CD4-positive, alpha-beta T cell treated with Interleukin-17A for 1 hour (primary cell): ENCODE measurements at regions not wholly inside any gene's neighbourhood (a gene's known extent, or its start where the extent isn't known, plus 50 kb on each side); places are given as distances from the start of the nearest gene placed in this dataset.
"Not testable (repeated sequence)": the region's sequence is repeated elsewhere in the genome, so short reads cannot be mapped to it uniquely, and the experiment has no call there.

Experiments used
- DNase-seq: peaks from one replicate; pipeline ENCODE4 v3.0.0-alpha.2; 2020

DNA sequence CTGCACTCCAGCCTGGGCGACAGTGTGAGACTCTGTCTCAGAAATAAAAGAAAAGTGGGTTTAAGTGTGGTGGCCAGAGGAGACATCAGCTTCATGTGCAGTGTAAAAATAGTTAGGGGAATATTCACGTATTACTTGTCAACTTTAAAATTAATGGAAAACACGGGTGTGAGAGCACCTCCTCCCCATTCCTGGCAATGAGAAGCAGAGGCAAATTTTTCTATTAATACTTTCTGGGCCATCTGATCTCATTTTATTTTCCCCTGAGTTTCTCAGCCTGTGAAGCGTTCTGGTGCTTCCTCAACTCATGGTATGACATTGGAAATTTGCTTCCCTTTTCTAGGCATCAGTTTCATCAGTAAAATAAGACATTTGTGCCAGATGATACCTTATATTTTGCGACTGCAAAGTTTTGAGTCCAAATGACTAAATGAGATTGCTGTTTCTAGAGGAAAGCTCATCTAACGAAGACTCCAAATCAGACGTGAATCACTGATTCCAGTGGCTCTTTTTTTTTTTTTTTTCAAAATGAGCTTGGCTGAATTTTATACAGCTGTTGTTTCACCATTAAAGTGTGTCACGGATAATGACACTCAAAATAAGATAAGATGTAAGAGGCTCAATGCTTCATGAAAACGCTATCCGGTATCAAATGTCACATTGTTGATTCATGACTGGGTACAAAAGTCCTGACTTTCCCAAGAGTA is 104.6 kb downstream of the MSX2 start:
- no peak for DNase-seq

DNA sequence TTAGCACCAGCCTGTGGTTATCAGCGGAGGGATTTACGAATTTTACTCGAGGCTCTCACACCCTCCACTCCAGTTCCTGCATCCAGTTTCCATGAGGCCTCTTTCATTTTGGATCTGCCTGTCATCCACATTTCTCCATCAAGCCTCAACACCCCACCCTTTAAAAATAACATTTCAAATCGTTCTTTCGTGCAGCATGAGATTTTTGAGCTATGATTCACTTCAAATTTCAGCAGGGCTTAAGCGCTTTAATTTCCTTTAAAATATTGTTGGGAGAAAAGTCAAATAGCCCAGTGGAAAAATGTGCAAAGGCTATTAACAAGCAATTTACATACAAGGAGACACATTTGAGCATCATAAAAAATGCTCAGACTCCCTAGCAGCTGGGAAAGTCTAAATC is 103.2 kb downstream of the MSX2 start:
- DNase-seq: no peak

DNA sequence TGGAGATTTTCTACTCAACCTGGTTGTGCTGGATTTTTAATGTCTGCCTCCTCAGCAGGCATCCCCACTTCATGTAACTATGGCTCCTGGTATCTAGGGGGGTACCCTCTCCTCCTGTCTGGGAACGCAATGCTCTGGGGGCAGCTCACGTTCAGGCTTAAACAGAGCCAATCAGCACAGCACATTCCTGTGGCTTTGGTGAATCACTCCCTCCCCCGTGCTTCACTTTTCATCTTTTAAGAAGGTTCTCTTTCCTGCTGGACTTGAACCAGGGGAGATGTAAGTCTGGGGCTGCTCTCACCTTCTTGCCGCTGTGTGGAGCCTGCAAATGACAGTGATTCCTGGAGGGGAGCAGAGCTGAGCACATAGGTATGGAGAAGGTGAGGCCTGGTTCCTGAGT is 101.2 kb downstream of the MSX2 start:
- DNase-seq: no peak

DNA sequence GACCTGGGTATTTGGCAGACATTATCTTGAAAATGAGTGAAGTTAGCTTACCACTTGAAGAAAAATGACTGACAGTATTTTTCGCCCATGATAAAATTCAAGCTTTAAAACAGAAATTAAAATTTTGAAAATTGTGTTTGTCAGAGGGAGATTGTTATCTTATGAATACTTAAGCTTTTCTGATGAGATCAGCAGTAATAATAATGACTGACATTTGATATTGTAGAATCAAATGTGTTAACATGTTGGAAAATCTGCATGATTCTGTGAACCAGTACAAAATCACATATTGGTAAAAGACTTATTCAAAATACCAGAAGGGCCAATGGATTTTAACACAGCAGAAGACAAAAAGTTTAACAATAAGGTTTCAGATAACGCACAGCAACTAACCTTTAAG is 94.0 kb downstream of the MSX2 start:
- no peak for DNase-seq

DNA sequence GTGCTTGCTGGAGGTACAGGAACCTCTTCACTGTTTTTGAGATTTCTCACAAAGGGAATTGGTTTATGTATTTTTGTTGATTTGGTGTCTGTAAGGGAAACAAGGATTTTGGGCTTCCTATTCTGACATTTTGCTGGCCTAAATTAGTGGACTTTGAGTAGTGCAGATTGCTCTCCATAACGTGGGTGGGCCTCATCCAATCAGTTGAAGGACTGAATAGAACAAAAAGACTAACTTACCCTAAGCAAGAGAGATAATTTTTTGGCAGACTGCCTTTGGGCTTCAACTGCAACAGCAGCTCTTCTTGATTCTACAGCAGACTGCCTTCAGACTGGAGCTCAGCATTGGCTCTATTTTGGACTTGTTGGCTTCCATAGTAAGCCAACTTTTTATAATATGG is 93.2 kb downstream of the MSX2 start:
- no peak for DNase-seq

DNA sequence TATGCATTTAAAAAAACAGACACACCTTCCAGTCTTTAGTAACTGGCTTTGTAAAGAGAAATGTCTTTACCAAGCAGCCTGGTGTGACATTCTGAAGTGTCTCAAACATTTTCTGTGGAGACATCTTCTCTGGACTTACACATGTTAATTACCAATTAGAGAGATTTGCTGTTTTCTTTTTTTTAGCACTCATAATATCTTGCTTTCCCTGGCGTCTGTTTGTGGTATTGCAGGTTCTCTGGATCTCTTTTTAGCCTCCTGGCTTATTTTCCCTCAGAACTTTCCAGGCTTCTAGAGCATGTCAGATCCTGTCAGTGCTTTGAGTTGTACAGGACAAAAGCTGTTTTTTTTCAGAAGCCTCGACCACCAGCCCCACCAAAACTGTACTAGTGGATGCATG is 92.5 kb downstream of the MSX2 start:
- DNase-seq: no peak

DNA sequence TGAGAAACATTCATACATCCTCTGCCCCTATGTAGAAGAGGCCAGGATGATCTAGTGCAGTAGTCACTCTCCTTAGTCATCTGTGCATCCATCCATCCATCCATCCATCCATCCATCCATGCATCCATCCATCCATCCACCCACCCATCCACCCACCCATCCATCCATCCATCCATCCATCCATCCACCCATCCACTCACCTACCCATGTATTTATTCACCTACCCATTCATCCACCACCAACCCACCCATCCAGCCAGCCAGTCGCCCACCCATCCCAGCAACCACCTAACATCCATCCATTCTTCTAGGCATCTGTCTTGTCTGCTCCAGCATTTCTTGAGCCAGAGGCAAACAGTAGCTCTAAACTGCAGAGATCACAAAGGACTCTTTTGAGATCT is 87.1 kb downstream of the MSX2 start:
- no peak for DNase-seq

DNA sequence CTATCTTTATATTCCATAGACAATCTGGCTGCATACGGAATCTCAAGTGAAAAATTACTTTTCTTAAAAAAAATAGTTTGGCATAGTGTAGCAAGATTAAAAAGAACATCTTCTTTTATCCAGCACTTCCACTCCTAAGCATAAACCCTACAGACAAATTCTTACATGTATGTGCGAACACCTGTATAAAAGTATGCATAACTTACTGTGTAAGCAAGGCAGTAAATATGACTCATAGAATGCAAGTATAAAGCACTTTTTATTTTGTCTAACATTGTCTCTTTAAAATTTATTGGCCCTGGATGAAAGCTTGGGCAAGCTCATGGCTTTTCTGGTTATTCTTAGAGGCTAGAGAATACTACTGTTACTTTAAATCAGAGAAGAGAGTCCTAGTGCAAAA is 86.4 kb downstream of the MSX2 start:
- DNase-seq: no peak

DNA sequence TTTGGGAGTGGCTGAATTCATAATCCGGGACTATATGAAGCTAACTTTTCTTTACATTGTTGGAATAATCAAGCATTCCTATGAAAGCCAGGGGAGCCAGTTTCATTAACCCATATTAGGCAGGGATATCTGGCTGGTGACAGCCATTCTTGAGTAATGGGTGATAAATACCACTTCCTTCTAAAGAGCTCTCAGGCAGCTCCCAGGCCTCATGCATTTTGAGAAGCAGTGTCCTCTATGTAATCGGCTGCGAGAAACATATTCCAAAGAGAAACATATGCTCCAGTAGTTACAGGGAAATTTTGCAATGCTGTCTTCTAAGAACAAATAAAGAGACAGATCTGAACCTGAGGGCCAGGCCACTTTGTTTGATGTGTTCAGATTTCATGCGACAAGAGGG is 83.1 kb downstream of the MSX2 start:
- no peak for DNase-seq

DNA sequence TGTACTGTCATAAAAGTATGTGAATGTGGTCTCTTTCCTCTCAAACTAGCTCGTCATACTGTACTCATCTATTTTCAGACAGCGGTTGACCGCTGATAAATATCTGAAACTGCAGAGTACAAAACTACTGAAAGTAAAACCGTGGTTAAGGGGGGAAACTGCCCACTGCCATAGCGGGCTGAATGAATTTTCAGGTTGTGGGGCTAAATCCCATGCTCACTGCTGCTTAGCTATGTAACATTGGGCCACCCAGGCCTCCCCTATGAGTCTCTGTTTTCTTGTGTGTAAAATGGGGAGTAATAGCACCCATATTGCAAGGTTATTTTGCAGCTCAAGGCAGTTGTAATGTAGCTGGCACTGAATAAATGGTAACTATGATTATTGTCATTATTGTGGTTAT is 82.3 kb downstream of the MSX2 start:
- DNase-seq: no peak

DNA sequence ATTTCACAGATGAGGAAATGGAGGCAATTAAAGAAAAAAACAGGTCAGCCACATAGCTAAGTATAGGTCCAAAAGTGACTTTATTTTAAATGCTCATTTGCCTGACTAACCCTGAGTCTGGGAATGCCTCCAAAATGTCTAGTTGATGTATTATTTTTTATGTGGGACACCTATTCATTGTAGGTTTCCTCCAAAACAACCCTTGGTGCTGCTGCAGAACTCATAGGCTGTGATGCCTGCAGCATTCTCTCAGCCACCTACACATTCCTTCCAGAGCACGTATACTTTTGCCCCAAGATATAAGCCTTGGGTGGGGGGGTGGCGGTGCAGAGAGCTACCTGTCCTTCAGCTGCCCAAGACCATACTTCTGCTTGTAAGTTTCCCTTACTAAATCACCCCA is 77.4 kb downstream of the MSX2 start:
- DNase-seq: no peak

DNA sequence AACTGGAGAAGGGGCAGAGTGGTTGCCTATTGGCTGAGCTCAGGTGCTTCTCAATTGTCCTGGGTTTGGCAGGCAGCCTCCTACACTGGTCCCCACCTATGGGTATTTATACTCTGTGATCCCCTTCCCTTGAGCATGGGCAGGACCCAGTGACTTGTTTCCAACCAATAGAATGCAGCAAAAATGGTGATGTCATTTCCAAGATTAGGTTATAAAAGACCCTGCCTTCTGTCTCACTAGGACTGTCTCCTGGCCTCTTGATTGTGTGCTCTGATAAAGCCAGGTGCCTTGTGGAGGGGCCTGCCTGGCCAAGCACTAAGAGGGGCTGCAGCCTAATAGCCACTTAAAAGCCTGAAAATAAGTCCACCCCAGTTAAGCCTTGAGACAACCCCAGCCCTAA is 76.1 kb downstream of the MSX2 start:
- no peak for DNase-seq

DNA sequence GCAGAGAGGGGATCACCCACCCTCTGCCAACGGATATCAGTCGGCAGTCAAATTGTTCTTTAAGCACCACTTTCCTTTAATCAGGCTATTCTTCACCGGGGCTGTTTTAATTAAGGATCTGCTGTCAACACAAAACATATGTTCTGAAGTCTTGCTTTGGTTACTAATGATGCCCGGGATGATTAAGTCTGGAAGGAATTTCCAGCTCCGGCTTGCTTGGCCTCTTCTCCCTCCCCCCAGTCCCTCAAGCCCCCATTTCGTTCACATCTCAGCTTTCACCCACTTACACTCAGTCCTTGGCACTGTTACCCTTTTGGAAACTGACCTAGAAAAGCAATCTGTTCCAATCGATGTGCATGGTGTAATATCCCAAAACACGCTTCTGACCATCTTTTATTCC is 74.7 kb downstream of the MSX2 start:
- no peak for DNase-seq

DNA sequence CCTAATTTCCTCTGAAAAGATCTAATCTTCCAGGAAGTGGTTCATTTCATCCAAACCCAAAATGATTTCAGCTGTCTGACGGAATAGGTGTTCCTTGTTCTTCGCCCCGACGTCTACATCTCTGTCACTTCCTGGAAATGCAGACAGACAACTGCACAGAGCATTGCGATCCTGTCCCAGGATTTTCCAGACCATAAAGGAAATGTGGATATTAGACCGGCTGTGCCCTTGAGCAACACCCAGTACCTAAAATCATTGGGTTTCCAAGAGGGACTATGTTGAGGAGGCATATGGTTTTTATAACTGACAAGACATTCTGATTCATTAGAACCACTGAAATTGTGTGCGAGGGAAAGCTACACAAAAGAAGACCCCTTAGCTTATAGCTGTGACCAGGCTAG is 74.2 kb downstream of the MSX2 start:
- DNase-seq: no peak

DNA sequence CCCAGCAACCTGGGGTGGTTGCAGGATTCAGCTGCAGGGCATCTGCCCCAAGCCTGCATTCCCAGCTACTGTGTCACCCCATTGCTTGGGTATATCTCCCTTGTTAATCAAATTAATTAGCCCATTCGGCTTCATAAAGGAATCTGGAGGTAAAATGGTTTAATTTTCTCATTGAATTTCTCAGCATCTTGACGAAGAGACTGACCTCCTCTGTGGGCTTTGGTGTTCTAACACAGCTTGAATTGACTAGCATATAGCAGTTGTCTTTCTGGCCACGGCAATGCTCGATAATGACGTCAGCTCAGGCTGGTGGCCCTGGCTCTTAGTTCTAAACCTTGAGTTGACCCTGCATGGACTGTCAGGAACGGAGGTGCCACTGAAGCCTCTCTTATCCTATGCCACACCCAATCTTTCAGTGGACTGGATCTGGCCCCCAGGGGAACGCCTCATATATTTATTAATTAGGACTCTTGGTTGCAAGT is 72.4 kb downstream of the MSX2 start:
- no peak for DNase-seq

DNA sequence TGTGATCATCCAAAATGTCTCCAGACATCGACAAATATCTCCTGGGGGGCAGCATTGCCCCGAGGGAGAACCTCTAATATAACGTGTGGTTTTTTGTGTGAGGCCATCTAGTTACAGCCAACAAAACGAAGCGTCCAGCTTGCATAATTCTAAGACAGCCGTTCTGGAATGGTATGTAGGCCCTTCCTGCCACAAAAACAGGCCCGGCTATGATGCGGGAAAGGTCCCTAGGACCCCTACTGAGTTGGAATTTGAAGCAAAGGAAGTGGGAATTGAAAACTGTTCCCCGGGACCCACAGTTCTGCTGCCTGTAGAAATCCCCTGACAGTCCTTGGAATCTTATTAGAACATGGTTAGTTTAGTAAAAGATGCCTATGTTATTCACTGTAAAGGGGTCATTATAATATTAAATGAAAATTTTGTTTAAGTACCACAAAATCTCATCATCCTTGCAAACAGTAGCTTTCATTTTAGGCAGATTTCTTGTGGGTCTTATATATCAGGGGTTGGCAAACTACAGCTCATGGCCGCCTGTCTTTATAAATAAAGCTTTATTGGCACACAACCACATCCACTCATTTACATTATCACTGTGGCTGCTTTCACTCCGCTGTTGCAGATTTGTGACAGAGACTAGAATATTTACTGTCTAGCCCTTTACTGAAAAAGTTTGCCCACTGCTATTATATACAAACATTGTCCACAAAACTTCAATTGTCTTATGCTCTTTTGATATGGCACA is 70.7 kb downstream of the MSX2 start:
- DNase-seq: no peak

DNA sequence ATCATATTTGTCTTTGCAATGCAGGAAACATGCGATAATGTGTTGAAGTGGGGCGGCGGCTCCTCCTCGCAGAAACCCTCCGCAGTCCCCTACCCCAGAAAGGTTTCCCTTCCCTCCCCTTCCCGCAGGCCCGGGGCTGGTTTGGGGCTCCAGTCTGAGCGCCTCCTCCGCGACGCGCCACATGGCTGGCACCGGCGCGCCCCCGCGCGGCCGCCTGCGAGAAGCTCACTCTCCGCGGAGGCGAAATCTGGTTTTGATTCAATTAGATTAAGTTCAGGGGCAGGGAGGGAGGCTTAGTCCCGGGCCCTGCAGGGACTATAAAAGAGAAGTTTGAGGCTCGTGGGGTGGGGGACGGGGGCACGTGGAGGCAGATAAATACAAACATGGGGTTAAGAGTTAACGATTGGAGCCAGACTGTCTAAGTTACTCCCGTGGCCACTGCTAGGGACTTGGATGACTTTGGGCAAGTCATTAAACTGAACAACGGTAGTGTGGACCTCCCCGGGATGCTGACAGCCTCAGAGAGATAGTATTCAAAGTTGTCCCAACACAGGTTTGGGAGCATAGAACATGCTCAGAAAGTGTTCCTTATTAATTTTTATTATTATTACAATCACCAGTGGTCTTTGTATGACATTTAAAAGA is 69.4 kb downstream of the MSX2 start:
- peak; percentile 33 for DNase-seq

DNA sequence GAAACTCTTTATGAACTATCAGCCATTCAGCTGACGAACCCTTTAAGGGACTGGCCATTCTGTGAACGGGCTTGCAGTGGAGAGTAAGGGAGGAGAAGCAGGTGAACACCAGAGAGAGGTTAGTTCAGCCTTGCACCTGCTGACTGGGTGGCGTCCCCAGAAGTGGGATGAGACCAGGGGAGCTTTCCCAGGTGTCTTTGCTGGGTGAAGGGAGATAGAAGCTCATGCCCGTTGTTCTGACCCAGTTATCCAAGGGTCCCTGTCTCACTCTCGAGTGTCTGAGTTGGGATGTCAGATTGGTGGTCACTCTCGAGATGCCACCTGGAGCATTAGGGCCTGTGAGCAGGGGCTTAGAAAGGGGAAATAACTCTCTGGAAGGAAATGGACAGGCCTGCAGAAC is 68.7 kb downstream of the MSX2 start:
- DNase-seq: no peak

DNA sequence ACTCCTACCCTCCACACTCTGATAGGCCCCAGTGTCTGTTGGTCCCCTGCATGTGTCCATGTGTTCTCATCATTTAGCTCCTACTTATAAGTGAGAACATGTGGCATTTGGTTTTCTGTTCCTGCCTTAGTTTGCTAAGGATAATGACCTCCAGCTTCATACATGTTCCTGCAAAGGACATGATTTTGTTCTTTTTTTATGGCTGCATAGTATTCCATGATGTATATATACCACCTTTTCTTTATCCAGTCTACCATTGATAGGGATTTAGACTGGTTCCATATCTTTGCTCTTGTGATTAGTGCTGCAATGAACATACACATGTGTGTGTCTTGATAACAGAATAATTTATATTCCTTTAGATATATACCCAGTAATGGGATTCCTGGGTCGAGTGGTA is 67.9 kb downstream of the MSX2 start:
- DNase-seq: not testable (repeated sequence)

DNA sequence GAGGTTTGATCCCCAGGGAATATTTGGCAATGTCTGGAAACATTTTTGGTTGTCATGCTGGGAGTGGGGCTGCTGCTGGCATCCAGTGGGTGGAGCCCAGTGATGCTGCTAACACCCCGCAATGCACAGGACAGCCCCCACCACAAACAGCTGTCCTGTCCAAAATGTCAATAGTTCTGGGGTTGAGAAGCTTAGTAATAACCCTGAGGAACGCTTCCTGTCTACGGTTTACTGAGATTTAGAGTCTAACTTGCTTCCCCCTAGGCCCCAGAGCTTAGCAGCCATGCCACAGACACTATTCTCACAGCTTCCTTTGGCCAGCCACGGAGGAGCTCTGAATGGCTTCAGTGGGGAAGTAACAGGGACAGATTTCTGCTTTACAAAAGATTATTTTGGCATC is 66.5 kb downstream of the MSX2 start:
- no peak for DNase-seq

DNA sequence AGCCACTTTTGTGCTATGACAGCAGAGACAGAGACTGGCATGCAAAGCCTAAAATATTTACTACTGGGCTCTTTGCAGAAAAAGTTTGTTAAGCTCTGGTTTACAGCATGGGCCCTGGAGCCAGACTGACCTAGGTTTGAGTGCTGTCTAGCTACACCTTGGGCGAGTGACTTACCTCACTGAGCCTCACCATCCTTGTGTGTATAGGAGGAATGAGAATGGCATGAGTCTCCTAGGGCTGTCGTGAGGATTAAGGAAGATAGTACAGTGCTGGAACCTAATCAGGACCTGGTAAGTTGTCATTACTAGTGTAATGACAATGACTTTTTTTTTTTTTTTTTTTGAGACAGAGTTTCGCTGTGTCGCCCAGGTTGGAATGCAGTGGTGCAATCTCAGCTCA is 65.2 kb downstream of the MSX2 start:
- DNase-seq: no peak

DNA sequence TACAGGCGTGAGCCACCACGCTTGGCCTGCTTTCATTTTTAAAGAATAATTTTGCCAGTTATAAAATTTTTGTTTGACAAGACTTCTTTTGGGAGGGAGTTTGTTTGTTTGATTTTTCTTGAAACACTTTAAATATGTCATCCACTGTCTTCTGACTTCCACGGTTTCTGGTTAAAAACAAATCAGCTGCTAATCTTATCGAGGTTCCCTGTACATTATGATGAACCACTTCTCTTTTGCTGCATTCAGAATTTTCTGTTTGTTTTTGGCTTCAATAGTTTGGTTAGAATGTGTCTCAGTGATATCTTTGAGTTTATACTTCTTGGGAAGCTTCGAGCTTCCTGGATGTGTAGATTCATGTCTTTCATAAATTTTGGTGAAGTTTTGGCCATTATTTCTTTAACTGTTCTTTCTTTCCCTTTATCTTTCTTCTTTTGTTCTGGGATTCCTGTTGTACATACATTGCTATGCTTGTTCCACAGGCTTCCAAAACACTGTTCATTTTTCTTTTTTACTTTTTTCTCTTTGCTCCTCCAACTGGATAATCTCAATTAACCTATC is 60.8 kb downstream of the MSX2 start:
- DNase-seq: no peak
